Psoas muscle (tissue), 7 donors: ENCODE measurements at regions not wholly inside any gene's neighbourhood (a gene's known extent, or its start where the extent isn't known, plus 50 kb on each side); places are given as distances from the start of the nearest gene placed in this dataset.

ENCODE experiments used
- ATAC-seq, 4 donors: fragments of 200-7000 bp; cut with Tn5 transposase; one replicate each; pipeline ENCODE4 v1.9.1; 2020; ENCODE audit warnings: moderate library complexity in 3 of 4, mild to moderate bottlenecking in 2 of 4
- DNase-seq, 2 donors: peaks; one replicate each; pipeline ENCODE4 v3.0.0-alpha.2; 2020
- H3K27ac ChIP-seq: fragments of 200-600 bp; one replicate; pipeline ENCODE4 v1.8.0; 2022
- H3K27me3 ChIP-seq, 3 donors: fragments of 200-600 bp in 1 of 3; one replicate each; pipeline versions ENCODE4 v1.6.1 to v1.8.0; 2013 to 2022; ENCODE audit warnings: low read length in 2 of 3, mild to moderate bottlenecking in 2 of 3, moderate library complexity in 1 of 3; ENCODE audit not compliant: insufficient read depth in 3 of 3
- H3K36me3 ChIP-seq, 2 donors: fragments of 200-600 bp in 1 of 2; one replicate each; pipeline versions ENCODE4 v1.6.1 to v1.8.0; 2013 to 2022; ENCODE audit warnings: low read depth in 1 of 2, mild to moderate bottlenecking in 1 of 2, moderate library complexity in 1 of 2; ENCODE audit not compliant: insufficient read depth in 1 of 2
- H3K4me1 ChIP-seq: fragments of 200-600 bp; one replicate; pipeline ENCODE4 v1.8.0; 2022
- H3K4me3 ChIP-seq: fragments of 200-600 bp; one replicate; pipeline ENCODE4 v1.8.0; 2022; ENCODE audit warnings: mild to moderate bottlenecking
- H3K9me3 ChIP-seq: fragments of 200-600 bp; one replicate; pipeline ENCODE4 v1.8.0; 2022
- CTCF ChIP-seq: fragments of 200-600 bp; IDR thresholded peaks from one replicate; pipeline ENCODE4 v1.8.0; 2022; ENCODE audit warnings: antibody characterized with exemption
- WGBS, 3 donors: extraction: QIAGEN DNeasy Blood & Tissue Kit; methylation state at CpG; one replicate each; pipeline versions ENCODE4 v1.1.6 to v1.1.7; 2013; 5-methylcytosine and 5-hydroxymethylcytosine counted together
- intact Hi-C, 2 donors: fragments of 100-400 bp; cut with DNase I; formaldehyde crosslinking; loops; one replicate each; pipeline versions ENCODE4 v1.11.0 to v1.14.2; 2022
- donor health status: healthy with polysubstance abuse.
- donor health status: DM: no; HTN: no; CAD: no; lungs with moderate emphysema.
- donor health status: Bipolar disorder and iron deficiency.
- donor health status: healthy.
- donor health status: DM: yes; HTN: yes; CAD: no.
- donor health status: DM: no; HTN: no; CAD: no.
- donor health status: DM: yes; HTN: yes; CAD: no.

GRCh38 chr14:58739674-58740073, 101.9 kb downstream of the DACT1 start:
- TF ChIP-seq CTCF, result no peak

GRCh38 chr14:58740379-58740935, 102.7 kb downstream of the DACT1 start:
- intact Hi-C loops, result no loop called here
- Histone ChIP-seq H3K4me1 (no peaks in the 10 kb centered on the region), H3K4me3 (no peak overlapping the region), H3K27ac (no peak overlapping the region), H3K36me3 (no peaks in the 10 kb centered on the region), H3K9me3 (no peaks in the 10 kb centered on the region), H3K27me3 (no peaks in the 10 kb centered on the region)
- 38 to 45% (median 39%) methylated on average over 4 of the region's 4 CpGs for whole genome bisulfite sequencing, 3 donors
- TF ChIP-seq CTCF, result no peak
- DNase-seq, result no peak
- no peak for ATAC-seq

More at GRCh38 chr14:58739674-58740073, 101.9 kb downstream of the DACT1 start:
- Histone ChIP-seq H3K27ac (no peak overlapping the region), H3K27me3 (no peaks in the 10 kb centered on the region), H3K9me3 (no peaks in the 10 kb centered on the region), H3K36me3 (no peaks in the 10 kb centered on the region), H3K4me1 (no peaks in the 10 kb centered on the region), H3K4me3 (no peak overlapping the region)
- WGBS, 3 donors, result 62 to 80% (median 72%) methylated on average over 3 of the region's 3 CpGs
- no peak for ATAC-seq
- no peak for DNase-seq
- intact Hi-C loops, result no loop called here

DNA sequence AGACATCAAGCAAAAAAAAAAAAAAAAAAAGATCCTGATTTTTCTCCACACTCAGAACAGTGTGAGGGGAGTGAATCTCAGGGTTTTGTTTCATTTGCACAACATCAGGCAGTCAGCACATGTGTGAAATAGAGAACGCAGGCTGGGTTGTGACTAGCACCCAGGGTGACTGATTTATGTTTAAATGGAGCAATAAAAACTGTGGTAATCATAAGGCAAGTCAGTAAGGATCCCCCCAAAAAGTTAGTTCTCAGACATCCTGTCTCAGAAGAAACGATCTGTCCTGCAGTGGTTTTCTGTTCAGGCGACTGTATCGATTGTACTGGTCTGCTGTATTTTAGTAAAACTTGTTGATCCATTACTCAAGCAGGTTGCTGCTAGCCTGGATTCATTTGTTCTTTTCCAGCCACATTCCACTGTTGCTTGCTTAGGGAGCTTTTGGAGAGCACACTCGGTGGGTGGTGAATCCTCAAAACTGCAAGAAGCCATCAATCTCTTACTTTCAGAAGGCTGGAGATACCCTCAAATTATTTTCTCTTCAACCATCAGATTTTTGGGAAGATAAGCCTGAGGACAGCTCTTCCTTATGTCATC, 107.1 kb downstream of the DACT1 start:
- no peak for TF ChIP-seq CTCF
- Histone ChIP-seq H3K27me3 (no peaks in the 10 kb centered on the region), H3K4me1 (no peaks in the 10 kb centered on the region), H3K9me3 (no peaks in the 10 kb centered on the region), H3K4me3 (no peak overlapping the region), H3K36me3 (no peaks in the 10 kb centered on the region), H3K27ac (no peak overlapping the region)
- WGBS, 3 donors, result 90 to 93% (median 90%) methylated on average over 5 of the region's 5 CpGs
- ATAC-seq (no peak), DNase-seq (no peak)
- intact Hi-C loops, result no loop called here

GRCh38 chr14:58746261-58746660, 108.5 kb downstream of the DACT1 start:
- Histone ChIP-seq H3K27me3 (no peaks in the 10 kb centered on the region), H3K9me3 (no peaks in the 10 kb centered on the region), H3K36me3 (no peaks in the 10 kb centered on the region), H3K27ac (no peak overlapping the region), H3K4me3 (no peak overlapping the region), H3K4me1 (no peaks in the 10 kb centered on the region)
- peak in 2 of 4 donors; percentile 42 to 67 for ATAC-seq
- 19 to 39% (median 32%) methylated on average over 1 of the region's 1 CpG for WGBS, 3 donors
- intact Hi-C loops, result no loop called here
- TF ChIP-seq CTCF, result no peak
- no peak for DNase-seq

DNA sequence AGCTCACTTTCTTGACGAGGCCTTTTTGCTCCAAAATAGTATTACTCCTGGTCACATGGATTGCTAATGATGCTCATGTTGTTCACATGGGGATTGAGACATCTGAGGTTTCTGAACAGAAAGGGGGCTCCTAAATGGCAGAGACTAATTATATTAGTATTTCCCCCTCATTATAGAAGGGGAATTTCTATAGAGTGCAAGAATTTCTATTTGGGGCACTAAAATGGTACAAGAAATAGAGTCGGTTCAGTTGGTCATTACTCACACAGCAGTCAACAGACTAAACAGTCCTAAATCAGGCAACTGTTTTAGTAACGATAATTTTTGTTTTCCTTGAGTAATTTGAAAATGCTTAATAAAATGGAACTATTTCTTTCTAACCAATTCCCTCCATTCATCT, 108.9 kb downstream of the DACT1 start:
- ATAC-seq, result no peak
- DNase-seq, result no peak
- TF ChIP-seq CTCF, result no peak
- Histone ChIP-seq H3K27me3 (no peaks in the 10 kb centered on the region), H3K4me3 (no peak overlapping the region), H3K36me3 (no peaks in the 10 kb centered on the region), H3K9me3 (no peaks in the 10 kb centered on the region), H3K27ac (no peak overlapping the region), H3K4me1 (no peaks in the 10 kb centered on the region)
- intact Hi-C loops, result no loop called here
- 86 to 88% (median 87%) methylated on average over 3 of the region's 3 CpGs for WGBS, 3 donors
